Posterior cingulate gyrus (tissue), 11 donors: ENCODE measurements at regions not wholly inside any gene's neighbourhood (a gene's known extent, or its start where the extent isn't known, plus 50 kb on each side); places are given as distances from the start of the nearest gene placed in this dataset.
"Not testable (repeated sequence)": the region's sequence is repeated elsewhere in the genome, so short reads cannot be mapped to it uniquely, and the experiment has no call there.

Experiments used
- DNase-seq, 10 donors: peaks; one replicate each; pipeline versions ENCODE4 v3.0.0 to v3.0.0-alpha.2; 2020 to 2021; ENCODE audit warnings: mixed read lengths in 3 of 10
- intact Hi-C: fragments of 100-400 bp; cut with DNase I; formaldehyde crosslinking; loops from one replicate; pipeline ENCODE4 v1.15.1; 2023

DNA sequence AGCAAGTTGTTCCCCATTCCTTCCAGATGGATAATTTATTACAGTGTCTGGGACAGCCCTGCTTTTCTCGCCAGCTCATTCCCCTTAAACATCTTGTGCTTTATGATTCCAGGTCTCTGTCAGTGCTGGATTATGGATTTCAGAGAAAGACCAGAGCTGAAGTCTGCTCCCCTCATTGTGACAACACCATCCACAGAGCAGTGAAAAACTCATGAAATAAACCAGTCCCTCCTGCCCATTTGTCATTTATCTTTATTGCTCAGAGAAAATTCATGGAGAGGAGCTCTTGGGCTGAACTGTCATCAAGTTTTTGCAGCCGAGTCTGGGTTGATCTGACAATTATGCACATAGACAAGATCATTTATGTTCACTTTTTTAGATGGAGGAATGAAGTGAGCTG, 92.7 kb upstream of the GPR12 start:
- intact Hi-C loops: no loop called here
- no peak for DNase-seq

DNA sequence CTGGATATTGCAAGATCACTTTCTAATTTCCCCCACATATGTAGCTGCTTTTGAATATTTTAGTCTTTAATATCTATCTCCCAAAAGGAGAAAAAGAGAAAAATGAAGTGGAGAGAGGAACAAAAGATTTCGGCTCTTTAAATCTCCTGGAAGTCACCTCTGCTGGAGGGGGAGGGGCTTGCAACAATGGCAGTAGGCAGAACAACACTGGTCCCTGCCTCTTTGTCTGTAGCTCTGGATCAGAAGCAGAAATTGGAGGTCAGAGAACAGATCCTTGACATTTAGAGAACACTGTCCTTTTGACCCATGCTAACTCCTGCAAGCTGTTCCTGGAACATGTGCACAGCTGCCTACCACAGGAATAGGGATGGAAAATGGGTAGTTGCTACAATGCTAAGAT, 86.7 kb upstream of the GPR12 start:
- intact Hi-C loops: no loop called here
- DNase-seq: no peak

DNA sequence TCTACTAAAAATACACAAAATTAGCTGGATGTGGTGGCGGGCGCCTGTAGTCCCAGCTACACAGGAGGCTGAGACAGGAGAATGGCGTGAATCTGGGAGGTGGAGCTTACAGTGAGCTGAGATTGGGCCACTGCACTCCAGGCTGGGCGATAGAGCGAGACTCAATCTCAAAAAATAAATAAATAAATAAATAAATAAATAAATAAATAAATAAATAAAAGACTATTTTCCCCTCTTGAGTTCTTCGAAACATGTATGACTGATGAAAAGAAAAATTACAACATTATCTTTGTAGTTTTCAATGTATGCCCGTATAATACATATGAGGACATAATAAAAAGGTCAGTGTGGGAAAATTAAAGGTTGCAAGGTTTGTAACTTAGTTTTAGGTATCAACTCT, 84.5 kb upstream of the GPR12 start:
- intact Hi-C loops, DNase-seq: not testable (repeated sequence)

DNA sequence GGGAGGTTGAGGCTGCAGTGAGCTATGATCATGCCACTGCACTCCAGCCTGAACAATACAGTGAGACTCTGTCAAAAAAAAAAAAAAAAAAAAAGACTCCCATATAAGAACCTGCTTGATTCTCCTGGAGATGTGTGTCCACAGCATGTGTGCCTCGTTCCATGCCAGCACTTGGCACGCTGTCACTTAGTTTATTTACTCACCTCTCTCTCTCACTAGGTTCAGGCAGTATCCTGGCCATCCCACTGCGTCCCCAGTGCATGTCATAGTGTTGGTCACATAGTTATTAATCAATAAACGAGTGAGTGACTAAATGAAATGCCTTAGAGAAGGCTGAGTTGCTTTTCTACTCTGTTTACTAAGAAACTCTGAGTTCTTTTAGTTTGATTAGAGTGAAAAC, 79.1 kb upstream of the GPR12 start:
- no peak for DNase-seq
- intact Hi-C loops: no loop called here

DNA sequence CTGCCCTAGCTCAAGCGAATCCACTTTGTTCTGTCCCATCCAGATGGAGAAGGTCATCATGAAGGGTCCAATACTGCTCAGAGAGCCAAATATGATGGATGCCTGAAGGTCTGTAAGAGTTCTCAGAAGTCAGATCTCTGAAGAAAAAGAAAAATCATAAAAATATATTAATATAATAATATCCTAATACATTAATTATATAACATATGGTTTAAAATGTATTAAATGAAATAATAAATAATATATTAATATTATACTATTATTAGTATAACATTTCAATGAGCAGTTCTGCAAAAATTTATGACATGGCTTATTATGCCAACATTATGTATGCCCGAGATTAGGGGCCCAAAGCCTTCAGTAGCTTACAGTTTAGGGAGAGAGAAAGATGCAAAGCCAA, 78.2 kb upstream of the GPR12 start:
- intact Hi-C loops: no loop called here
- no peak for DNase-seq

DNA sequence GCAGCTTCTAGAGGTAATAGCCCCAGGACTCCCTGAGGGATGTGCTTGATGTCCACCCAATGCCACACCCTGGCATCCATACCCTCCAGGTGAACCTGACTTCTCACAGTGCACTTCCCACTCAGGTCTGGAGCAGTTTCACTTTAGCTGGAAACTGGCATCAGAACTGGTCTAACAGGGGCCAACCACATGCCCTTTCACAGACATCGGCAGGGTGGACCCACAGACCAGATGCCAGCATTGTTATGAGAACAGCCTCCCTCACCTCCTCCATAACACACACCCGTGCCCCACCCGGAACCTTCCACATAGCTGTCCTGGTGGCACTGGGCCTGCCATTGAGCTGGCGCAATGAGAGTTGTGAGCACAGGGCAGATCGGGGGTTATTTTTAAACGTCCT, 77.4 kb upstream of the GPR12 start:
- DNase-seq: no peak

DNA sequence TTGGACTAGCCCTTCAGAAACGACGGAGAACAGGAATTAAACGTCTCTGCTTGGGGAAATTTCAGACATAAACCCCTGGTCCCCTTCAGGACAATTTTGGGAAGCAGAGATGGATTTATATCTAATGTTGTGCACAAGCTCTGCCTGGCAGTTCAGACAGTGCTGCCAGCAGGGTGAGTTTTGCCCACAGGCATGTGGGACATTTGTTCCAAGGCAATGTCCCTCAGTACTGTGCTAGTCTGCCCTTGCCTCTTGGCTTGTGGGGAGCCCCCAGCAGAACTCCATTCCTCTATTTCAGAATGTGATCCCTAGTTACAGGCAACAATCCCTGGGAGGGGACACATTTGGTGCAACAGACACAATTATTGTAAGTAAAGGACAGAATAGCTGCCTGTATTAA, 76.5 kb upstream of the GPR12 start:
- DNase-seq: no peak
- intact Hi-C loops: no loop called here

More for the DNA sequence above, 77.4 kb upstream of the GPR12 start:
- intact Hi-C loops: no loop called here

DNA sequence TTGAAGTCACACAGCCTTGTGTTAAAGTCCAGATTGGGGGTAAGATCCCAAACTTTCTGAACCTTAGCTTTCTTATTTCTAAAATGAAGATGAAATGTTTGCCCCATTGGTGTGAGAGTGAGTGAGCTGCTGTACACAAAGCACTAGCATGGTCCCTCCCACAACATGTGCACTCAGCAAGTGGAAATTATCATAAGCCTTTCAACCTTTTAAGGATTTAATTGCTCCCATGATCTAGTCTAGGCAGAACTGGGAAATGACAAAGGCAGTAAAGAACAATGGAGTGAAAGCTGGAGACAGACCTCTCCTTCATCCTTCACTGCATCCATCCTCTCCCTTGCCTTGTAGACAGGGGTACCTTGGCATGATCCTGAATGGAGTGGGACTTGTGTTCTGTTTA, 76.0 kb upstream of the GPR12 start:
- DNase-seq: no peak
- intact Hi-C loops: no loop called here

DNA sequence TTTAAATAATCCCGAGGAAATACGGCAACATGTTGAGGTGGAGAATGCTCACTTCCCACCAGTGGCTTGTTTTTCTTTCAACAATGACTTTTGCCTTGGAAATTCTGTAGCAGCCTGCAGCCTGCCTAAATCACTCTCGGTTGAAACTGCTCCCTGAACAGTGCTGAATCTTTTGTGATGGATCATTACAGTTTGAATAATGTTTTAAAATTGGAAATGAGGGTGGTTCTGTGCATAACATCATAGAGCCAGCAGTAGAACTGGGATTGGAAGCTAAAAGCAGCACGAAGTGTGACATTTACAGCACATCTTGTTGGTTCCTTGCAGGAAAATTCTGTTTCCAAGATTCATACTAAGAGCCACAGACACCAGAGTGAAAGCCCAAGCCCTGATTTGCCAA, 74.1 kb upstream of the GPR12 start:
- intact Hi-C loops: no loop called here
- DNase-seq: no peak

DNA sequence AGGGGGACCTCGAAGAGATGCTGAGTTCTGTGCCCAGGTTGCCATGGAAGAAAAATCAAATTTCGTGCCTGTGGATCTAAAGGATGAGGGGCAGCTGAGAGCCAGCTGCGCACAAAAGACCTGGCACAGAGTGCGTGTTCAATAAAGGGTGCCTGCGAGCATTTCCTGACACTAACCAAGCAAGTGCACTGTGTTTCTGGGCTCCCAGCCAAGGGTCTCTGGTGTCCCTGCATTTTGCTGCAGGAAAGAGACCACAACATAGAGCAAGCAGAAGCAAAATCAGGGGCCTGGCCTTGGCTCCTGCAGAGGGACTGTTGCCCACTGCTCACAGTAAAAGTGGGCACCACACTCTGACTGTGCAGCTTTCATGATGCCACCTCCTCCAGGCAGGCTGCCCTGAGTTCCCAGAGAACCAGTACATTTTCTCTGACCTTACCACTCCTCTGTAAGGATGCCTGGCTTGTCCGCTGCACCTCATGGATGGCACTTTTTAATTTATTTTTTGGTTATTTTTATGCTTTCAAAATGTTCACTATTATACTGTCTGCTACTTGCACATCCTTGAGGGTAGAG, 70.8 kb upstream of the GPR12 start:
- no peak for DNase-seq
- intact Hi-C loops: no loop called here

DNA sequence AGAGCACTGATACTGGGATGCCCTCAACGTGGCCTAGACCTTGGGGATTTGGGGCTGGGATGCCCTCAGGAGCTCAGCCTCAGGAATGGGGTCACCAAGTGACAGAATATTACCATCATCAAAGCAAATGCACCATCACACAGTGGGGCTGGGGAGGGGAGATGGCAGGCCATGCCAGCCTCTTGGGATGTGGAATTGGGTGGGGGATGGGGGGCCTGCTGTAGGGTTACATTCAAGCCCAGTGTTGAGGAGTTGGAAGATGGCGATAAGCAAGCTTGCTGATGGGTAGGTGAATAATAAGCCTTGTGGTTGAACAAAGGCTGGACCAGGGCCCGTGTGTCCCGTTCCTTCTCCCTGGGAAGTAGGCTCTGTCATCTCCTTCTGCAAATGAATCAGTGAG, 69.1 kb upstream of the GPR12 start:
- intact Hi-C loops: no loop called here

DNA sequence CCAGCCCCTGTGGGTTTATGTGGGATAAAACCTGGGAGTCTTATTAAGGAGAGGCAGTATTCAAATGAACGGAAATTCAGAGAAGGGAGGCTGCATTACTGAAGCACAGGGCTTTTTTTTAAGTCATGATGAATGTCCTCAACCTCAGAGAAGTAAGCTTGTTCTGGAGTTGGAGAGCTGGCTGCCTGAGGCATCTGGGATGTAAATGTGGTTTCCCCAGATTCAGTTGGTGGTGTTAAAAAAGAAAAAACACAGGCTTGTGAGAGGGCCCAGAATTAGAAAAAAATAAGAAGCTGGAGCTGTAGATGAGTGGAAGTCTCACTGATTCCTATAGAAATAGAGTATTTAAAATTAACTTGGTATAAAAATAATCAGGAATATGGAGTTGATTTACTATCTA, 64.0 kb upstream of the GPR12 start:
- DNase-seq: no peak
- intact Hi-C loops: no loop called here

More for the DNA sequence above, 69.1 kb upstream of the GPR12 start:
- no peak for DNase-seq

DNA sequence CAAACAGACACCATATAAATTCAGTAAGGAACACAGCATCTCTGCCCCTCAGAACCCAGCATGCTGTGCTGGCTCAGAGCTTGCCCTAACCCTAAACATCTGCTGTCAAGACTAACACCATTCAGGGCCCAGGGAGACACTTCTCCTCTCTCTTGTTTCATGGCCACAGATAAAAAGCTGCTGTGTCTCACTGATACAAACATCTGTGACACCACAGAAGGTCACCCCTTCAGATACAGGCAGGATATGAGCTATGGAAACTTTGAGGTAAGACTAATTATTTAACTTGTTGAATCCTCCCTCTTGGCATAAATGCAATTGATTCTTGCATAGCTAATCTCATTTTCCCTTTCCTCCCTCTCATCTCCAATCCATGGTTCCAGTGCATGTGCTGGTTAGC, 61.6 kb upstream of the GPR12 start:
- DNase-seq: no peak
- intact Hi-C loops: no loop called here

DNA sequence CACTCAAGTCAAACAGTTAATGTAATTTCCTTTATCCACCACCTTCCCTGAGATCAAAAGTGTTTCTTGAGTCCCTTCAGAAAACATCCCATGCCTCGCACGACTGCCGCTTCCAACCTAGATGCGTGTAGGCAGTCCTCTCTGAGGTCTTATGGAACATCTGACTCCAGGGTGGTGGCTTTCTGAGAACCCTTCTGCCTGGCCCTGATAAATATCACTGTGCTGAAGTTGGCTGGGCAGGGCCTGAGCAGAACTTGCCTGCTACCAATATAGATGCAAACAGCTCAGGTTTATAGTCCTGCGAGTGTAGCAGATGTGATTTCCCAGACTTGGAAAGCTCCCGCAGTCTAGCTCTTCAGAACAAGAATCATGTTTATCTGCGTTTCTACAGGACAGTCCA, 61.1 kb upstream of the GPR12 start:
- intact Hi-C loops: no loop called here
- DNase-seq: no peak

DNA sequence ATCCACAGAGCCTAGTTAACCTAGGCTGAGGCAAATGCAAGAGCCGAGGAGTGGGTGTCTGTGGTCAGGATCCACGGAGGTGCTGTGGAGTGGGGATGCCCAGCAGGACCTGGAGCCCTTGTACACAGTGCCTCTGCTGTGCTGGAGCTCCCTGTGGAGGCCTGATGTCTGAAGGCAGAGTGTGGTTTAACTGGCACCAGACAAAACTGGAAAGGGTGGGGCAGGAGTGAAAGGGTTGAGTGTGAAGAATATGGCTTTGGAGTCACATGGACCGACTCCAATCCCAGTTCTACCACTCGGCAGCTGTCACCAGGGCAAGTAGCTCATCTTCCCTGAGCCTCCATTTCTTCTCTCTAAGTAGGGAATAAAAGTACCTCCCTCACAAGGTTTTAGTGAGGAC, 60.3 kb upstream of the GPR12 start:
- DNase-seq: no peak
- intact Hi-C loops: no loop called here

DNA sequence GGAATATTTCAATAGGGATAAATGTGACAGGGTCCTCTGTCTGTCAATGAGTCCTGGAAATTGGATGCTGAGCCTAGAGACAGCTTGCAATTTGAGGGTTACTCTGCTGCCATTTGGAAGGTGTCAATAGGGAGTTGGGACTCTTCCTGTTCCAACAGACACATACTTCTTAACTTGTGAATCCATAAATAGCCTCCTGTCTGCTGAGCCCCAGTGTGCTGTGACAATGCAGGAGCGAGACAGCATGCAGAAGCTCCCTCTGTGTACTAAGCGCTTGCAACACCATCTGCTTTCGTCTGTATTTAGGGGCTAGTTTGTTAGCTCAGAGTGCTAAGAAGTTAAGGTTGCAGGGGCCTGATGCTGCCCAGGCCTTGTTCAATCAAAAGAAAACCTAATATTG, 58.5 kb upstream of the GPR12 start:
- intact Hi-C loops: no loop called here
- DNase-seq: peak in 4 of 10 donors; percentile 30 to 89 (median 73)

DNA sequence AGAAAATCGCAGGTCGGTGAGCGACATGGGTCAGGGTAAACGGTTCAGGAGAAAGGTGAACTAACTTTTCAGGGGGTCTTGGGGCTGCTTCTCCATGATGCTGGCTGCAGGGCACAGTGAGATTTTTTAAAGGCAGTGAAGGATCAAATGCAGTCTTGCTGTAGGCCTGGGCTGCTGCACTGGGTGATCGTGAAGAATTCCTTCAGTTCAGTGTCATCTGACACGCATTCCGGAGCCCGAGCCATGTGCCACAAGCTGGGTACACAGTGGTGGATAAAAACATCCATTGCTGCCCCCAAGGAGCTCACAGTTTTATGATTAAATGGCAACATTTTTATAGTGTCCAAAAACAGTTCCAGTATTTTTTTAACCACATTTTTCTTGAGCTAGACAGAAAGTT, 56.3 kb upstream of the GPR12 start:
- peak in 1 of 10 donors; percentile 86 for DNase-seq
- intact Hi-C loops: no loop called here

DNA sequence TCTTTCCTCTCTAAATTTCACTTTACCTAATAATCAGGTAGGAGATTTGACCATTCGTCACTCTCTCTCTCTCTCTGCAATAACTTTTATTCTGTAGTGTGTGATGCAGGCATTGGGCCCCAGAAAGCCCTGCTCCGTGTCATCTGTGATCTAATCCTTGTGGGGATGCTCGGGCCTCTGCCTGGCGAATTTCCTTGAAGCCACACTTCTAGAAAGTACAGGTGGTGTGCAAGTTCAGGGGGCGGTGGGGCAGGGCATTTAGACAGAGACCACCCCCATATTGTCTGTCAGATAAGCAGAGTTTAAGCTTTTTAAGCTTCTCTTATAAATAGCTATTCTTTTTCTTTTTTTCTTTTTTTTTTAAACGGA, 53.4 kb upstream of the GPR12 start:
- intact Hi-C loops: no loop called here
- DNase-seq: no peak

DNA sequence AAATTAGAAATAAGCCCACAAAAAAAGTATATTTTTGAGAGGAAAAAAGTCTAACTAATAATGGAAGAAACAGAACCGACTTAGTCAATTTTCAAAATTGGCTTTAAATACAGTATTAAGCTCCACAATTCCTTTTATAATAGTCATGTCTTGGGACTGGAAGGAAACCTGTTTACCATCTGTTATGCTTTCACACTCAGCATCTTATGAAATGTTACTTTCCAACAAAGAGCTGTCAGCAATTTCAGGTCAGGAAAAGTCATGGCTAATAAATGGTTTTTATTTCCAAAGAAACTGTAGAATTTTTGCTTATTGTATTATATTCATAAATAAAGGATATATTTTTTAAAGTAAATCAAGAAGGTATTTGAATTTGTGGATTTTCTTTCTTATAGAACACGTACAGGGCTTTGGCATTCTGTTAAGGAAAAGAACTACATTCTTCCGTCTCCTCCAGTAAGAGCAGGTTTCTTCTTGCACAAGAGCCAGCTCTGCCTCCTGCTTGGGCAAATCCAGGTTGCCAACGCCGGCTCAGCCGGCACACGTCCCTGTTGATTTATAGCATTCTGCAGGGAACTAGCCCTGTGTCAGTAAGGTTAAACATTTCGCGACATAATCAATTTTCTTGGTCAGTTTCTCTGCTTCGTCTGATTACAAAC, 52.9 kb upstream of the GPR12 start:
- intact Hi-C loops: no loop called here
- peak in 3 of 10 donors; percentile 21 to 83 (median 38) for DNase-seq

DNA sequence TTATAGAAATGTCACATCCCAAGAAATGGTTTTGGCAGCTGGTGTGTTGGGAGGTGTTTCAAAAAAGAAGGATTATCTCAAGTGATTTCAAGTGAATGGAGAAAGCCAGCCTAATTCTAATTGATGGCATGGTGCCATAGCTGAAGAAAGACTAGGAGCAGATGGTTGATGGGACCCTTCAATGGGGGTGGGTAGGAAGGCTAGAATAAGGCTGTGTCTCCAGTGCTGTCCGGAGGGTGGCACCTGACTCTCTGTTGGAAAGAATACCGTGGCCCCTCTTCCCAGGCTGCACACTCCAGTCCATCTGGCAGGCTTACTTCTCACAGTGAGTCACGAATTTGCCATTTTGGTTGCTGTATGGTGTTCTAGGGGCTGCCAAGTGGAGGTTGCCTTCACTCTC, 51.0 kb upstream of the GPR12 start:
- intact Hi-C loops: no loop called here

More for the DNA sequence above, 51.0 kb upstream of the GPR12 start:
- DNase-seq: peak in 3 of 10 donors; percentile 24 to 81 (median 69)
